ENCODE measurements at regions not wholly inside any gene's neighbourhood (a gene's known extent, or its start where the extent isn't known, plus 50 kb on each side); places are given as distances from the start of the nearest gene placed in this dataset.

DNA sequence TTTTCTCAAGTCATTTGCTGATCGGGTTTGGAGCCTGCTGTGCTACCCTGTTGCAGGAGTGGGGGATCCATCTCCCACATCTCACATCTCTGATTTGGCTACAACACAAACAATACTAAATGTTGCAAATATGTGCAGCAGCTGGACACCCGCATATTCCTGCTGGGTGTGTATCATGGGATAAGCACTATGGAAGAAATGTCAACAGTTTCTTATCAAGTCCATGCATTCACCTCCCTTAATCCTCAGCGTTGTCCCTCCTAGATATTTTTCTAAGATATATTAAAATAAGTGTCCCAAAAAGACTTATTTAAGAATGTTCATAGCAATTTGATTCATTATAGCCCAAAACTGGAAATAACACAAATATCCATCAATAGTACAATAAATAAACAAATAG lies 303.7 kb downstream of the TRIB2 start:
- no peak for TF ChIP-seq EP300 (IDR thresholded peaks at IDR 0.05; ENCODE audit: low read depth)
- TF ChIP-seq, protein P1, sequence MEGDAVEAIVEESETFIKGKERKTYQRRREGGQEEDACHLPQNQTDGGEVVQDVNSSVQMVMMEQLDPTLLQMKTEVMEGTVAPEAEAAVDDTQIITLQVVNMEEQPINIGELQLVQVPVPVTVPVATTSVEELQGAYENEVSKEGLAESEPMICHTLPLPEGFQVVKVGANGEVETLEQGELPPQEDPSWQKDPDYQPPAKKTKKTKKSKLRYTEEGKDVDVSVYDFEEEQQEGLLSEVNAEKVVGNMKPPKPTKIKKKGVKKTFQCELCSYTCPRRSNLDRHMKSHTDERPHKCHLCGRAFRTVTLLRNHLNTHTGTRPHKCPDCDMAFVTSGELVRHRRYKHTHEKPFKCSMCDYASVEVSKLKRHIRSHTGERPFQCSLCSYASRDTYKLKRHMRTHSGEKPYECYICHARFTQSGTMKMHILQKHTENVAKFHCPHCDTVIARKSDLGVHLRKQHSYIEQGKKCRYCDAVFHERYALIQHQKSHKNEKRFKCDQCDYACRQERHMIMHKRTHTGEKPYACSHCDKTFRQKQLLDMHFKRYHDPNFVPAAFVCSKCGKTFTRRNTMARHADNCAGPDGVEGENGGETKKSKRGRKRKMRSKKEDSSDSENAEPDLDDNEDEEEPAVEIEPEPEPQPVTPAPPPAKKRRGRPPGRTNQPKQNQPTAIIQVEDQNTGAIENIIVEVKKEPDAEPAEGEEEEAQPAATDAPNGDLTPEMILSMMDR (IDR thresholded peaks at IDR 0.05): no peak
